Subcutaneous abdominal adipose tissue (tissue), 5 donors: ENCODE measurements at regions not wholly inside any gene's neighbourhood (a gene's known extent, or its start where the extent isn't known, plus 50 kb on each side); places are given as distances from the start of the nearest gene placed in this dataset.

Experiments
- H3K27ac ChIP-seq: one replicate; pipeline ENCODE4 v1.7.0; 2013; ENCODE audit warnings: low read depth, mild to moderate bottlenecking, inconsistent platforms, low read length, moderate library complexity
- H3K27me3 ChIP-seq, 5 donors: one replicate each; pipeline ENCODE4 v1.7.0; 2013; ENCODE audit warnings: low read length in 5 of 5, inconsistent platforms in 1 of 5; ENCODE audit not compliant: control insufficient read depth in 5 of 5, insufficient read depth in 4 of 5
- H3K36me3 ChIP-seq, 5 donors: one replicate each; pipeline ENCODE4 v1.7.0; 2013; ENCODE audit warnings: low read length in 5 of 5; ENCODE audit not compliant: control insufficient read depth in 5 of 5, insufficient read depth in 5 of 5
- H3K4me1 ChIP-seq, 5 donors: one replicate each; pipeline ENCODE4 v1.7.0; 2013; ENCODE audit warnings: low read length in 5 of 5, mild to moderate bottlenecking in 3 of 5, moderate library complexity in 1 of 5; ENCODE audit not compliant: control insufficient read depth in 5 of 5, insufficient read depth in 5 of 5
- H3K4me3 ChIP-seq, 5 donors: one replicate each; pipeline ENCODE4 v1.7.0; 2013; ENCODE audit warnings: low read length in 5 of 5, low read depth in 1 of 5
- H3K9ac ChIP-seq, 5 donors: one replicate each; pipeline ENCODE4 v1.7.0; 2013; ENCODE audit warnings: low read length in 5 of 5, mild to moderate bottlenecking in 4 of 5, moderate library complexity in 3 of 5
- H3K9me3 ChIP-seq, 5 donors: one replicate each; pipeline ENCODE4 v1.7.0; 2013; ENCODE audit warnings: low read length in 5 of 5; ENCODE audit not compliant: control insufficient read depth in 5 of 5
- donor health status: healthy.
- donor health status: healthy.
- donor health status: healthy.
- donor health status: healthy.
- donor health status: healthy.

DNA sequence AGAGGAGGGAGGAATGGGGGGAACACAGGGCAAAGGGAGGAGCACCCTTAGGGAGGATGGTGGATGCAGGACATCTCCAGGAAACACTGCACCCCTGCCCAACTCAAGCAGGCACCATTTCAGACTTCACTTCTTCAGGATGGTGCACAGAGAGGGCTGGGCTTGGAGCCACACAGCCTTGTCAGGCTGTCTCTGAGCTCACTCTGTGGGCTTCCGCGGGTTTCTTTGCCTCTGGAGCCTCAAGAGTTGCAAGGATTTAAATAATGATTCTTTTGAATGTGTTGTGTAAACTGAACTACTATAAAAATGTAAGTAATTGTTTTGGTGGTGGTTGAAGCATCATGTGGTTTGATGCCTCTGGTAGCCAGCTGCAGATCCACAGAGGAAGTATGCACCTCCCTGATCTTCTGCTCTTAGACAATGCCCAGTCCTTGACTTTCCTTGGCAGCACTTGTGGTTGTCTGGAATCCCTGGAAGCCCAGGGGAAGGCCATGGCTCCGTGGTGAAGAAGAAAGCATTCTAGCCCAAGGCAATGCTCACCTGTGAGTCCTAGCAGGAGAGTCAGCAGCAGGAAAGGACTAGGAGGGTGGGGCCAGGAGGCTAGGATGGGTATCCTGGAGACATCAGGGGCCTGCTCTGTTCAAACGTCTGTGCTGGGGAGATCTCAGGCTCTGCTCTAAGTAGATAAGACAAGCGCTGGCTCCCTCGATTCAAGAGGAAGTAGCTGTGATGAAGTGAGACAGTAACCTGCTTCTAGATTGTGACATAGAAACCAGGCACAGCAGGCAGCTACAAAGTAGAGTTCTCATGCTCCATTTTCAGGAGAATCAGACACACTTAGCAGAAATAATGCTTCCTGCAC lies 50.2 kb upstream of the SIRPG start:
- no peak overlapping the region for H3K9ac ChIP-seq
- peaks cover 0 to 6% (median 2%) of the 10 kb centered on the region in 5 donors for H3K27me3 ChIP-seq
- no peaks in the 10 kb centered on the region for H3K36me3 ChIP-seq
- no peaks in the 10 kb centered on the region for H3K4me1 ChIP-seq
- H3K9me3 ChIP-seq = peaks cover 0 to 14% (median 3%) of the 10 kb centered on the region in 5 donors
- H3K4me3 ChIP-seq = no peak overlapping the region
- H3K27ac ChIP-seq = no peak overlapping the region
